ENCODE measurements at regions not wholly inside any gene's neighbourhood (a gene's known extent, or its start where the extent isn't known, plus 50 kb on each side); places are given as distances from the start of the nearest gene placed in this dataset.
"Not testable (repeated sequence)": the region's sequence is repeated elsewhere in the genome, so short reads cannot be mapped to it uniquely, and the experiment has no call there.

- Mint-ChIP-seq H3K4me3 (no peak overlapping the region), H3K4me1 (peaks cover 13 to 46% (median 30%) of the 10 kb centered on the region in 7 donors), H3K9me3 (peaks cover 0 to 9% (median 0%) of the 10 kb centered on the region in 11 donors), H3K27me3 (no peaks in the 10 kb centered on the region), H3K36me3 (peaks cover 0 to 12% (median 0%) of the 10 kb centered on the region in 5 donors), H3K27ac (peak overlapping the region in 1 of 9 donors; percentile 70)
- Histone ChIP-seq H3K4me1 (ENCODE audit: control insufficient read depth in 2 of 2, insufficient read depth in 2 of 2, low read length in 2 of 2) (peaks cover 5 to 8% of the 10 kb centered on the region in 2 donors), H3K9me3 (ENCODE audit: control insufficient read depth in 2 of 3, low read length in 3 of 3) (no peaks in the 10 kb centered on the region), H3K36me3 (ENCODE audit: control insufficient read depth in 2 of 3, insufficient read depth in 3 of 3, low read length in 3 of 3) (no peaks in the 10 kb centered on the region), H3K4me3 (ENCODE audit: low read length) (no peak overlapping the region), H3K27ac (ENCODE audit: low read depth, low read length) (no peak overlapping the region), H3K27me3 (ENCODE audit: control insufficient read depth in 2 of 2, insufficient read depth in 2 of 2, low read length in 2 of 2) (no peaks in the 10 kb centered on the region)
- ChIA-PET POLR2A (interaction anchor here (0.5 to 3.2 kb wide), 3 partner anchors 14 to 26 kb away, joined by 4 to 21 read pairs (median 16); no protein-coding TSS in a partner anchor), CTCF (interaction anchor here (0.8 to 1.2 kb wide), 2 partner anchors 26 to 28 kb away, joined by 3 to 6 read pairs; no protein-coding TSS in a partner anchor)
- intact Hi-C loops (cut with micrococcal nuclease): no loop called here
- DNase-seq (no peak), ATAC-seq (no peak)
Observed at GRCh38 chr6:20340068-20340848, 61.4 kb upstream of the E2F3 start.

GRCh38 chr6:20341096-20341495 lies 60.6 kb upstream of the E2F3 start:
- ATAC-seq (no peak), DNase-seq (no peak)
- H3K27me3 ChIP-seq (ENCODE audit: control insufficient read depth in 2 of 2, insufficient read depth in 2 of 2, low read length in 2 of 2): no peaks in the 10 kb centered on the region
- no peak overlapping the region for H3K27ac Mint-ChIP-seq
- peaks cover 4 to 5% of the 10 kb centered on the region in 2 donors for H3K4me1 ChIP-seq (ENCODE audit: control insufficient read depth in 2 of 2, insufficient read depth in 2 of 2, low read length in 2 of 2)
- intact Hi-C loops (cut with micrococcal nuclease): no loop called here
- no peak overlapping the region for H3K27ac ChIP-seq (ENCODE audit: low read depth, low read length)
- POLR2A ChIA-PET: interaction anchor here (1.2 to 3.2 kb wide), 3 partner anchors 22 to 45 kb away, joined by 4 to 21 read pairs (median 16); no protein-coding TSS in a partner anchor
- peaks cover 0 to 13% (median 0%) of the 10 kb centered on the region in 5 donors for H3K36me3 Mint-ChIP-seq
- no peak overlapping the region for H3K4me3 Mint-ChIP-seq
- no peak overlapping the region for H3K4me3 ChIP-seq (ENCODE audit: low read length)
- H3K36me3 ChIP-seq (ENCODE audit: control insufficient read depth in 2 of 3, insufficient read depth in 3 of 3, low read length in 3 of 3): no peaks in the 10 kb centered on the region
- peaks cover 10 to 37% (median 24%) of the 10 kb centered on the region in 7 donors for H3K4me1 Mint-ChIP-seq
- no peaks in the 10 kb centered on the region for H3K27me3 Mint-ChIP-seq
- CTCF ChIA-PET: interaction anchor here (0.8 to 1.2 kb wide), 4 partner anchors 9 to 27 kb away, joined by 3 to 7 read pairs (median 4); no protein-coding TSS in a partner anchor
- H3K9me3 Mint-ChIP-seq: peaks cover 0 to 9% (median 0%) of the 10 kb centered on the region in 11 donors
- no peaks in the 10 kb centered on the region for H3K9me3 ChIP-seq (ENCODE audit: control insufficient read depth in 2 of 3, low read length in 3 of 3)

GRCh38 chr6:20341564-20341963 lies 60.1 kb upstream of the E2F3 start:
- peaks cover 0 to 5% of the 10 kb centered on the region in 2 donors for H3K4me1 ChIP-seq (ENCODE audit: control insufficient read depth in 2 of 2, insufficient read depth in 2 of 2, low read length in 2 of 2)
- Mint-ChIP-seq H3K36me3 (peaks cover 0 to 13% (median 0%) of the 10 kb centered on the region in 5 donors), H3K27ac (no peak overlapping the region), H3K4me1 (peaks cover 7 to 38% (median 19%) of the 10 kb centered on the region in 7 donors), H3K9me3 (peaks cover 0 to 11% (median 2%) of the 10 kb centered on the region in 11 donors), H3K4me3 (no peak overlapping the region), H3K27me3 (no peaks in the 10 kb centered on the region)
- H3K9me3 ChIP-seq (ENCODE audit: control insufficient read depth in 2 of 3, low read length in 3 of 3): no peaks in the 10 kb centered on the region
- H3K27ac ChIP-seq (ENCODE audit: low read depth, low read length): no peak overlapping the region
- no peak overlapping the region for H3K4me3 ChIP-seq (ENCODE audit: low read length)
- ChIA-PET CTCF (interaction anchor here (1.0 to 1.2 kb wide), 3 partner anchors 9 to 25 kb away, joined by 3 to 7 read pairs (median 6); no protein-coding TSS in a partner anchor), POLR2A (interaction anchor here (1.2 to 3.2 kb wide), 3 partner anchors 22 to 44 kb away, joined by 4 to 21 read pairs (median 16); no protein-coding TSS in a partner anchor)
- H3K36me3 ChIP-seq (ENCODE audit: control insufficient read depth in 2 of 3, insufficient read depth in 3 of 3, low read length in 3 of 3): no peaks in the 10 kb centered on the region
- DNase-seq (no peak), ATAC-seq (no peak)
- intact Hi-C loops (cut with micrococcal nuclease): no loop called here
- no peaks in the 10 kb centered on the region for H3K27me3 ChIP-seq (ENCODE audit: control insufficient read depth in 2 of 2, insufficient read depth in 2 of 2, low read length in 2 of 2)

- ATAC-seq; H3K27ac ChIP-seq (ENCODE audit: low read depth, low read length); H3K9me3 ChIP-seq (ENCODE audit: control insufficient read depth in 2 of 3, low read length in 3 of 3); H3K4me3 Mint-ChIP-seq; H3K36me3 Mint-ChIP-seq; H3K27ac Mint-ChIP-seq; H3K4me3 ChIP-seq (ENCODE audit: low read length); H3K27me3 Mint-ChIP-seq; H3K36me3 ChIP-seq (ENCODE audit: control insufficient read depth in 2 of 3, insufficient read depth in 3 of 3, low read length in 3 of 3); DNase-seq; intact Hi-C loops (cut with micrococcal nuclease); H3K27me3 ChIP-seq (ENCODE audit: control insufficient read depth in 2 of 2, insufficient read depth in 2 of 2, low read length in 2 of 2); CTCF ChIA-PET; H3K4me1 ChIP-seq (ENCODE audit: control insufficient read depth in 2 of 2, insufficient read depth in 2 of 2, low read length in 2 of 2): not testable (repeated sequence)
- H3K4me1 Mint-ChIP-seq: peaks cover 0 to 32% (median 13%) of the 10 kb centered on the region in 7 donors
- POLR2A ChIA-PET: interaction anchor here (7.5 kb wide), 1 partner anchor 19 kb away, joined by 47 read pairs; no protein-coding TSS in a partner anchor
- H3K9me3 Mint-ChIP-seq: peaks cover 0 to 11% (median 1%) of the 10 kb centered on the region in 11 donors
Observed at GRCh38 chr6:20346948-20347347, 54.7 kb upstream of the E2F3 start.

- H3K4me1 ChIP-seq (ENCODE audit: control insufficient read depth in 2 of 2, insufficient read depth in 2 of 2, low read length in 2 of 2): peaks cover 0 to under 1% of the 10 kb centered on the region in 2 donors
- no peaks in the 10 kb centered on the region for H3K27me3 ChIP-seq (ENCODE audit: control insufficient read depth in 2 of 2, insufficient read depth in 2 of 2, low read length in 2 of 2)
- no peak for DNase-seq
- no peaks in the 10 kb centered on the region for H3K36me3 ChIP-seq (ENCODE audit: control insufficient read depth in 2 of 3, insufficient read depth in 3 of 3, low read length in 3 of 3)
- Mint-ChIP-seq H3K4me3 (no peak overlapping the region), H3K4me1 (peaks cover 0 to 26% (median 10%) of the 10 kb centered on the region in 7 donors), H3K36me3 (peaks cover 0 to 6% (median 0%) of the 10 kb centered on the region in 5 donors), H3K27me3 (peaks cover 0 to 7% (median 0%) of the 10 kb centered on the region in 5 donors), H3K27ac (no peak overlapping the region), H3K9me3 (peaks cover 0 to 16% (median 5%) of the 10 kb centered on the region in 11 donors)
- POLR2A ChIA-PET: interaction anchor here (1.6 to 7.5 kb wide), 5 partner anchors 12 to 55 kb away, joined by 7 to 47 read pairs (median 10); no protein-coding TSS in a partner anchor
- no peak overlapping the region for H3K4me3 ChIP-seq (ENCODE audit: low read length)
- H3K27ac ChIP-seq (ENCODE audit: low read depth, low read length): no peak overlapping the region
- no peaks in the 10 kb centered on the region for H3K9me3 ChIP-seq (ENCODE audit: control insufficient read depth in 2 of 3, low read length in 3 of 3)
- ATAC-seq: no peak
- CTCF ChIA-PET: interaction anchor here (0.7 kb wide), 1 partner anchor 18 kb away, joined by 3 read pairs; no protein-coding TSS in a partner anchor
- intact Hi-C loops (cut with micrococcal nuclease): no loop called here
Observed at GRCh38 chr6:20348041-20348440, 53.6 kb upstream of the E2F3 start.

GRCh38 chr6:20349225-20349624 lies 52.5 kb upstream of the E2F3 start:
- H3K36me3 ChIP-seq (ENCODE audit: control insufficient read depth in 2 of 3, insufficient read depth in 3 of 3, low read length in 3 of 3): no peaks in the 10 kb centered on the region
- no peak for ATAC-seq
- peaks cover 0 to 14% (median 0%) of the 10 kb centered on the region in 5 donors for H3K36me3 Mint-ChIP-seq
- no peak for DNase-seq
- ChIA-PET POLR2A (interaction anchor here (1.0 to 7.5 kb wide), 7 partner anchors 13 to 54 kb away, joined by 3 to 47 read pairs (median 8); no protein-coding TSS in a partner anchor), CTCF (no interaction called here)
- intact Hi-C loops (cut with micrococcal nuclease): no loop called here
- no peak overlapping the region for H3K27ac ChIP-seq (ENCODE audit: low read depth, low read length)
- H3K4me3 Mint-ChIP-seq: no peak overlapping the region
- peaks cover 0 to 10% (median 0%) of the 10 kb centered on the region in 5 donors for H3K27me3 Mint-ChIP-seq
- H3K9me3 Mint-ChIP-seq: peaks cover 0 to 28% (median 11%) of the 10 kb centered on the region in 11 donors
- H3K4me1 ChIP-seq (ENCODE audit: control insufficient read depth in 2 of 2, insufficient read depth in 2 of 2, low read length in 2 of 2): no peaks in the 10 kb centered on the region
- H3K27ac Mint-ChIP-seq: peak overlapping the region in 1 of 9 donors; percentile 37
- no peak overlapping the region for H3K4me3 ChIP-seq (ENCODE audit: low read length)
- H3K4me1 Mint-ChIP-seq: peaks cover 0 to 26% (median 8%) of the 10 kb centered on the region in 7 donors
- peaks cover 0 to 6% (median 4%) of the 10 kb centered on the region in 3 experiments for H3K9me3 ChIP-seq (ENCODE audit: control insufficient read depth in 2 of 3, low read length in 3 of 3)
- H3K27me3 ChIP-seq (ENCODE audit: control insufficient read depth in 2 of 2, insufficient read depth in 2 of 2, low read length in 2 of 2): no peaks in the 10 kb centered on the region
